IMR-90 (cell line): ENCODE measurements at regions not wholly inside any gene's neighbourhood (a gene's known extent, or its start where the extent isn't known, plus 50 kb on each side); places are given as distances from the start of the nearest gene placed in this dataset.

Source experiments
- ATAC-seq: fragments of 200-7000 bp; cut with Tn5 transposase; 2 replicates; pipeline ENCODE4 v1.9.1; 2020; ENCODE audit warnings: low read depth, mild to moderate bottlenecking, moderate library complexity
- BruUV-seq: library from RNA; stranded (reverse); fragments of 400-500 nt; replicated peaks from 2 replicates; lab custom pipeline; 2021; lab: Mats Ljungman, UMichigan
- CTCF ChIA-PET: fragments of 300-600 bp; formaldehyde crosslinking; extraction: SDS; loops from one replicate; lab custom pipeline; 2021; ENCODE audit warnings: antibody characterized with exemption; lab: Yijun Ruan, JAX
- POLR2A ChIA-PET: fragments of 300-600 bp; sonication (Branson Sonifier 250); formaldehyde crosslinking; loops from one replicate; lab custom pipeline; 2022; ENCODE audit warnings: antibody characterized with exemption; ENCODE audit not compliant: unreplicated experiment; lab: Charles Lee
- DNase-seq: peaks from one replicate; pipeline ENCODE4 v3.0.0; 2013
- H2AFZ ChIP-seq: replicated peaks from 2 replicates; pipeline ENCODE3; 2013; ENCODE audit warnings: low read length, mild to moderate bottlenecking; ENCODE audit not compliant: poor library complexity
- H2AK5ac ChIP-seq: 2 replicates; pipeline ENCODE4 v1.6.1; 2013; ENCODE audit warnings: low read depth, low read length, inconsistent platforms
- H2AK9ac ChIP-seq: replicated peaks from 2 replicates; pipeline ENCODE3; 2013; ENCODE audit warnings: mild to moderate bottlenecking, low read depth, low read length, moderate library complexity; ENCODE audit not compliant: poor library complexity
- H2BK120ac ChIP-seq: 2 replicates; pipeline ENCODE4 v1.6.1; 2013; ENCODE audit warnings: low read depth, low read length, inconsistent platforms
- H2BK15ac ChIP-seq: 3 replicates; pipeline ENCODE4 v1.6.1; 2013; ENCODE audit warnings: low read depth, low read length, inconsistent platforms
- H2BK20ac ChIP-seq: 2 replicates; pipeline ENCODE4 v1.6.1; 2013; ENCODE audit warnings: low read depth, mild to moderate bottlenecking, inconsistent platforms, low read length, moderate library complexity
- H2BK5ac ChIP-seq: 2 replicates; pipeline ENCODE4 v1.6.1; 2013; ENCODE audit warnings: mild to moderate bottlenecking, low read depth, low read length, inconsistent platforms; ENCODE audit not compliant: poor library complexity, severe bottlenecking
- H3K14ac ChIP-seq: replicated peaks from 2 replicates; pipeline ENCODE4 v1.6.1; 2013; ENCODE audit warnings: low read depth, low read length, inconsistent platforms
- H3K18ac ChIP-seq: 2 replicates; pipeline ENCODE4 v1.6.1; 2013; ENCODE audit warnings: low read depth, low read length, control low read depth
- H3K23ac ChIP-seq: 2 replicates; pipeline ENCODE4 v1.6.1; 2013; ENCODE audit warnings: low read depth, low read length, inconsistent platforms
- H3K27ac ChIP-seq: 2 replicates; pipeline ENCODE4 v1.5.1; 2013; ENCODE audit warnings: mild to moderate bottlenecking, control low read depth, low read length; ENCODE audit not compliant: insufficient read depth
- H3K27me3 ChIP-seq: 2 replicates; pipeline ENCODE4 v1.6.1; 2013; ENCODE audit warnings: low read length; ENCODE audit not compliant: control insufficient read depth, insufficient read depth
- H3K36me3 ChIP-seq: 2 replicates; pipeline ENCODE4 v1.6.1; 2013; ENCODE audit warnings: low read length, mixed read lengths; ENCODE audit not compliant: control insufficient read depth, insufficient read depth
- H3K4ac ChIP-seq: 2 replicates; pipeline ENCODE4 v1.6.1; 2013; ENCODE audit warnings: low read depth, low read length, inconsistent platforms
- H3K4me1 ChIP-seq: 2 replicates; pipeline ENCODE4 v1.6.1; 2013; ENCODE audit warnings: low read length, mixed read lengths; ENCODE audit not compliant: control insufficient read depth, insufficient read depth
- H3K4me2 ChIP-seq: 2 replicates; pipeline ENCODE4 v1.6.1; 2013; ENCODE audit warnings: low read depth, mild to moderate bottlenecking, control low read depth, low read length, moderate library complexity
- H3K4me3 ChIP-seq: 2 replicates; pipeline ENCODE4 v1.5.1; 2013; ENCODE audit warnings: low read depth, mild to moderate bottlenecking, control low read depth, low read length, moderate library complexity; ENCODE audit not compliant: insufficient read depth
- H3K56ac ChIP-seq: 2 replicates; pipeline ENCODE4 v1.6.1; 2013; ENCODE audit warnings: low read length, inconsistent platforms; ENCODE audit not compliant: insufficient read depth; ENCODE audit errors: extremely low read depth
- H3K79me1 ChIP-seq, 2 experiments: 2 replicates each; pipeline ENCODE4 v1.6.1; 2013; ENCODE audit warnings: low read length in 2 of 2, inconsistent platforms in 1 of 2, low read depth in 1 of 2
- H3K9ac ChIP-seq: 2 replicates; pipeline ENCODE4 v1.6.1; 2013; ENCODE audit warnings: low read depth, low read length, control low read depth
- H3K9me1 ChIP-seq: 2 replicates; pipeline ENCODE4 v1.6.1; 2013; ENCODE audit warnings: low read length, inconsistent platforms; ENCODE audit not compliant: insufficient read depth
- H3K9me3 ChIP-seq: 2 replicates; pipeline ENCODE4 v1.6.1; 2013; ENCODE audit warnings: low read length; ENCODE audit not compliant: control insufficient read depth, insufficient read depth
- H4K20me1 ChIP-seq: 2 replicates; pipeline ENCODE4 v1.6.1; 2013; ENCODE audit warnings: low read length, inconsistent platforms; ENCODE audit not compliant: insufficient read depth
- H4K5ac ChIP-seq: 2 replicates; pipeline ENCODE4 v1.6.1; 2013; ENCODE audit warnings: mild to moderate bottlenecking, low read depth, low read length, control low read depth
- H4K8ac ChIP-seq, 2 experiments: 2 replicates each; pipeline ENCODE4 v1.6.1; 2013; ENCODE audit warnings: low read depth in 2 of 2, low read length in 2 of 2, control low read depth in 1 of 2, inconsistent platforms in 1 of 2
- H4K91ac ChIP-seq: 2 replicates; pipeline ENCODE4 v1.6.1; 2013; ENCODE audit warnings: low read depth, low read length, inconsistent platforms; ENCODE audit not compliant: insufficient read depth
- CHD1 ChIP-seq: IDR thresholded peaks from 2 replicates; pipeline ENCODE4 v1.6.1; 2012; ENCODE audit warnings: low read depth, low read length, improper control_type of control experiment
- CTCF ChIP-seq: conservative IDR thresholded peaks from 2 replicates; pipeline ENCODE4 v1.5.1; 2012; ENCODE audit warnings: mild to moderate bottlenecking, low read depth, low read length, improper control_type of control experiment
- MXI1 ChIP-seq: IDR thresholded peaks from 2 replicates; pipeline ENCODE4 v1.6.1; 2012; ENCODE audit warnings: low read depth, mild to moderate bottlenecking, low read length, moderate library complexity, borderline replicate concordance
- NFE2L2 ChIP-seq: fragments of 150-350 bp; IDR thresholded peaks from 2 replicates; pipeline ENCODE4 v1.6.1; 2016; ENCODE audit warnings: low read depth, mild to moderate bottlenecking, low read length
- WGBS, 2 experiments: methylation state at CpG; one replicate each; pipeline versions ENCODE4 v1.1.5 to v1.1.7; 2013; ENCODE audit warnings: missing lambda C conversion rate in 2 of 2; ENCODE audit not compliant: insufficient read length in 1 of 2; ENCODE audit errors: extremely low coverage in 2 of 2; 5-methylcytosine and 5-hydroxymethylcytosine counted together
- dilution Hi-C: fragments of 300-500 bp; cut with HindIII; formaldehyde crosslinking; loops from one replicate; pipeline ENCODE4 v1.14.3; 2018; ENCODE audit warnings: low sequenced_read_pairs; ENCODE audit not compliant: unreplicated experiment
- in situ Hi-C: fragments of 300-500 bp; cut with MboI; formaldehyde crosslinking; loops from 3 replicates; pipeline ENCODE4 v1.14.3; 2019; ENCODE audit warnings: low sequenced_read_pairs, inconsistent platforms, mixed read lengths
- intact Hi-C: fragments of 100-400 bp; cut with micrococcal nuclease; formaldehyde crosslinking; loops from 2 replicates; pipeline ENCODE4 v1.10.0; 2022

GRCh38 chr13:106795847-106796246 lies 227.9 kb upstream of the ARGLU1 start:
- no peak overlapping the region for H2AFZ ChIP-seq
- no peak for TF ChIP-seq CHD1
- no peak for TF ChIP-seq MXI1
- TF ChIP-seq CTCF = no peak
- TF ChIP-seq NFE2L2 = no peak
- no peak overlapping the region for H3K9ac ChIP-seq
- H2BK20ac ChIP-seq = no peak overlapping the region
- no peak overlapping the region for H2BK15ac ChIP-seq
- H3K27me3 ChIP-seq = no peaks in the 10 kb centered on the region
- peak overlapping the region; percentile 26; the same call in 1 of the 2 replicates for H3K4me3 ChIP-seq
- WGBS, 2 experiments = 53% methylated on average over 4 of the region's 9 CpGs; no CpG with 5 or more reads in 1 of the 2 experiments
- no peak overlapping the region for H2AK9ac ChIP-seq
- H3K27ac ChIP-seq = no peak overlapping the region
- H3K9me3 ChIP-seq = no peaks in the 10 kb centered on the region
- no peaks in the 10 kb centered on the region for H3K79me1 ChIP-seq
- H2AK5ac ChIP-seq = no peak overlapping the region
- H2BK5ac ChIP-seq = no peak overlapping the region
- dilution Hi-C loops (no loop called here), intact Hi-C loops (no loop called here), in situ Hi-C loops (no loop called here)
- H3K18ac ChIP-seq = no peak overlapping the region
- no peak overlapping the region for H3K14ac ChIP-seq
- H2BK120ac ChIP-seq = no peak overlapping the region
- no peak overlapping the region for H4K5ac ChIP-seq
- no peak overlapping the region for H3K4ac ChIP-seq
- DNase-seq (no peak), ATAC-seq (no peak)
- no peaks in the 10 kb centered on the region for H3K9me1 ChIP-seq
- no peak overlapping the region for H4K91ac ChIP-seq
- no TSS peak for BruUV-seq
- H3K56ac ChIP-seq = no peak overlapping the region
- no peak overlapping the region for H3K23ac ChIP-seq
- ChIA-PET CTCF (no interaction called here), POLR2A (no interaction called here)
- no peak overlapping the region for H3K4me2 ChIP-seq
- H3K4me1 ChIP-seq = no peaks in the 10 kb centered on the region
- no peaks in the 10 kb centered on the region for H3K36me3 ChIP-seq
- no peaks in the 10 kb centered on the region for H4K20me1 ChIP-seq
- H4K8ac ChIP-seq = no peak overlapping the region
